Central memory CD8-positive, alpha-beta T cell (primary cell): ENCODE measurements at regions not wholly inside any gene's neighbourhood (a gene's known extent, or its start where the extent isn't known, plus 50 kb on each side); places are given as distances from the start of the nearest gene placed in this dataset.
"Not testable (repeated sequence)": the region's sequence is repeated elsewhere in the genome, so short reads cannot be mapped to it uniquely, and the experiment has no call there.

Source experiments
- ATAC-seq: fragments of 150-1000 bp; cut with Tn5 transposase; replicated peaks from 2 replicates; pipeline ENCODE4 v1.10.0; 2022; ENCODE audit warnings: mild to moderate bottlenecking, moderate FRiP score, moderate number of reproducible peaks; ENCODE audit not compliant: poor library complexity, severe bottlenecking; ENCODE audit errors: extremely low read depth
- DNase-seq, 2 donors: peaks; one replicate each; pipeline ENCODE4 v3.0.0; 2021; ENCODE audit warnings: low spot score in 2 of 2
- H3K27ac Mint-ChIP-seq: one replicate; pipeline ENCODE4 v1.8.0; 2022; ENCODE audit warnings: low read depth, mild to moderate bottlenecking, moderate library complexity, mixed read lengths
- H3K27me3 Mint-ChIP-seq: one replicate; pipeline ENCODE4 v1.8.0; 2022; ENCODE audit warnings: mixed read lengths
- H3K36me3 Mint-ChIP-seq: one replicate; pipeline ENCODE4 v1.8.0; 2022; ENCODE audit warnings: mild to moderate bottlenecking, moderate library complexity, mixed read lengths; ENCODE audit not compliant: insufficient read depth
- H3K4me1 Mint-ChIP-seq: one replicate; pipeline ENCODE4 v1.8.0; 2022; ENCODE audit warnings: mixed read lengths
- H3K4me3 Mint-ChIP-seq: one replicate; pipeline ENCODE4 v1.8.0; 2022; ENCODE audit warnings: mild to moderate bottlenecking, moderate library complexity, mixed read lengths
- H3K9me3 Mint-ChIP-seq: one replicate; pipeline ENCODE4 v1.8.0; 2022; ENCODE audit warnings: mixed read lengths

DNA sequence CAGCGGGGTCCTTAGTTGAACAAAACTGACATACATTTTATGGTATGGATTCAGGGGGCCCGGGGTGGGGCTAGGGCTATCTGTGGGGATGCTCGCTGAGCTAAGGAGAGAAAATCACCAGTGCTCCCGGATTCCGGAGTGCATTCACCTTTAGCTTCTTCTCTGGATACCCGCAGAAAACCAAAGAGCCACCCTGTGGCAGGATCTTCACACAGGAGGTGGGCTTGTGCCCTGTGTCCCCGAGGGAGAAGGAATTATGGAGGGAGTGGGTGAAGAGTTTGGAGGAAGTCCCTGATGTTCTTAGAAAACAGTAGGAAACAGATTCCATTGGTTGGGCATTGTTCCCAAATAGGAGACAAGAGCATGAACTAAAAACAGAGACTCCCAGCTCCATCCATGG, 385.2 kb upstream of the DEFB115 start:
- not testable (repeated sequence) for DNase-seq, ATAC-seq, H3K36me3 Mint-ChIP-seq

GRCh38 chr20:30875868-30876267, 381.6 kb upstream of the DEFB115 start:
- not testable (repeated sequence) for H3K4me1 Mint-ChIP-seq, H3K4me3 Mint-ChIP-seq, H3K27me3 Mint-ChIP-seq, DNase-seq, ATAC-seq, H3K36me3 Mint-ChIP-seq, H3K27ac Mint-ChIP-seq
- peaks cover 18% of the 10 kb centered on the region for H3K9me3 Mint-ChIP-seq

More for the DNA sequence above, 385.2 kb upstream of the DEFB115 start:
- H3K4me1 Mint-ChIP-seq, H3K4me3 Mint-ChIP-seq, H3K27ac Mint-ChIP-seq: not testable (repeated sequence)
- Mint-ChIP-seq H3K9me3 (peaks cover 31% of the 10 kb centered on the region), H3K27me3 (peaks cover 21% of the 10 kb centered on the region)

GRCh38 chr20:30891400-30891799, 366.1 kb upstream of the DEFB115 start:
- DNase-seq, ATAC-seq, H3K27ac Mint-ChIP-seq, H3K4me1 Mint-ChIP-seq, H3K4me3 Mint-ChIP-seq, H3K36me3 Mint-ChIP-seq, H3K9me3 Mint-ChIP-seq: not testable (repeated sequence)
- H3K27me3 Mint-ChIP-seq = peaks cover 26% of the 10 kb centered on the region

- ATAC-seq (no peak), DNase-seq (no peak)
- no peaks in the 10 kb centered on the region for H3K36me3 Mint-ChIP-seq
- no peaks in the 10 kb centered on the region for H3K4me1 Mint-ChIP-seq
- no peaks in the 10 kb centered on the region for H3K9me3 Mint-ChIP-seq
- H3K27me3 Mint-ChIP-seq = peaks cover 22% of the 10 kb centered on the region
- no peak overlapping the region for H3K4me3 Mint-ChIP-seq
- H3K27ac Mint-ChIP-seq = no peak overlapping the region
These were observed 364.7 kb upstream of the DEFB115 start for GRCh38 chr20:30892541-30893345.

GRCh38 chr20:30893346-30894314, 363.8 kb upstream of the DEFB115 start:
- not testable (repeated sequence) for ATAC-seq, H3K36me3 Mint-ChIP-seq, DNase-seq, H3K4me3 Mint-ChIP-seq, H3K27ac Mint-ChIP-seq, H3K9me3 Mint-ChIP-seq, H3K4me1 Mint-ChIP-seq
- H3K27me3 Mint-ChIP-seq = peaks cover 22% of the 10 kb centered on the region

- not testable (repeated sequence) for H3K9me3 Mint-ChIP-seq, H3K27ac Mint-ChIP-seq, H3K4me1 Mint-ChIP-seq, ATAC-seq, DNase-seq, H3K4me3 Mint-ChIP-seq, H3K36me3 Mint-ChIP-seq
- peaks cover 33% of the 10 kb centered on the region for H3K27me3 Mint-ChIP-seq
These were observed 362.6 kb upstream of the DEFB115 start for GRCh38 chr20:30894707-30895353.

- H3K36me3 Mint-ChIP-seq, H3K4me3 Mint-ChIP-seq, H3K9me3 Mint-ChIP-seq, H3K27ac Mint-ChIP-seq, DNase-seq, ATAC-seq, H3K4me1 Mint-ChIP-seq: not testable (repeated sequence)
- peaks cover 38% of the 10 kb centered on the region for H3K27me3 Mint-ChIP-seq
These were observed 362.1 kb upstream of the DEFB115 start for GRCh38 chr20:30895354-30895711.

GRCh38 chr20:30899370-30900079, 357.9 kb upstream of the DEFB115 start:
- not testable (repeated sequence) for H3K4me1 Mint-ChIP-seq, H3K4me3 Mint-ChIP-seq, ATAC-seq

GRCh38 chr20:30900080-30900719, 357.3 kb upstream of the DEFB115 start:
- H3K36me3 Mint-ChIP-seq, DNase-seq, ATAC-seq, H3K4me1 Mint-ChIP-seq, H3K27ac Mint-ChIP-seq, H3K9me3 Mint-ChIP-seq, H3K4me3 Mint-ChIP-seq: not testable (repeated sequence)
- H3K27me3 Mint-ChIP-seq = peaks cover 32% of the 10 kb centered on the region

More at GRCh38 chr20:30899370-30900079, 357.9 kb upstream of the DEFB115 start:
- not testable (repeated sequence) for H3K36me3 Mint-ChIP-seq, H3K9me3 Mint-ChIP-seq, H3K27ac Mint-ChIP-seq, DNase-seq
- H3K27me3 Mint-ChIP-seq = peaks cover 32% of the 10 kb centered on the region

GRCh38 chr20:30905231-30905630, 352.2 kb upstream of the DEFB115 start:
- H3K4me3 Mint-ChIP-seq, H3K27ac Mint-ChIP-seq, ATAC-seq, H3K4me1 Mint-ChIP-seq, DNase-seq, H3K36me3 Mint-ChIP-seq: not testable (repeated sequence)
- peaks cover 11% of the 10 kb centered on the region for H3K9me3 Mint-ChIP-seq
- H3K27me3 Mint-ChIP-seq = peaks cover 23% of the 10 kb centered on the region

- no peak for DNase-seq
- no peak overlapping the region for H3K27ac Mint-ChIP-seq
- H3K4me3 Mint-ChIP-seq = no peak overlapping the region
- no peaks in the 10 kb centered on the region for H3K36me3 Mint-ChIP-seq
- H3K4me1 Mint-ChIP-seq = peaks cover 14% of the 10 kb centered on the region
- ATAC-seq = no peak
- peaks cover 34% of the 10 kb centered on the region for H3K27me3 Mint-ChIP-seq
- H3K9me3 Mint-ChIP-seq = peaks cover 35% of the 10 kb centered on the region
These were observed 346.3 kb upstream of the DEFB115 start for GRCh38 chr20:30910937-30911725.
